H9 (cell line): ENCODE measurements at regions not wholly inside any gene's neighbourhood (a gene's known extent, or its start where the extent isn't known, plus 50 kb on each side); places are given as distances from the start of the nearest gene placed in this dataset.

Experiments
- DNase-seq: peaks from one replicate; pipeline ENCODE4 v3.0.0-alpha.2; 2017
- H2AFZ ChIP-seq: one replicate; pipeline ENCODE4 v1.6.1; 2013; ENCODE audit warnings: mild to moderate bottlenecking, low read length, control low read depth, moderate library complexity
- H2AK5ac ChIP-seq: 2 replicates; pipeline ENCODE4 v1.6.1; 2013; ENCODE audit warnings: low read length, control low read depth, mixed read lengths; ENCODE audit not compliant: insufficient read length
- H2BK120ac ChIP-seq: one replicate; pipeline ENCODE4 v1.6.1; 2013; ENCODE audit warnings: low read depth, mild to moderate bottlenecking, low read length, control low read depth, inconsistent platforms; ENCODE audit not compliant: poor library complexity, severe bottlenecking
- H2BK12ac ChIP-seq: 2 replicates; pipeline ENCODE4 v1.6.1; 2013; ENCODE audit warnings: low read length, control low read depth, mixed read lengths, low read depth; ENCODE audit not compliant: insufficient read length
- H2BK15ac ChIP-seq: 2 replicates; pipeline ENCODE4 v1.6.1; 2013; ENCODE audit warnings: low read depth, low read length, control low read depth
- H2BK20ac ChIP-seq: one replicate; pipeline ENCODE4 v1.6.1; 2013; ENCODE audit warnings: low read depth, mild to moderate bottlenecking, low read length, control low read depth, inconsistent platforms; ENCODE audit not compliant: poor library complexity, severe bottlenecking
- H2BK5ac ChIP-seq: 2 replicates; pipeline ENCODE4 v1.6.1; 2013; ENCODE audit warnings: low read length, control low read depth, mixed read lengths; ENCODE audit not compliant: insufficient read length
- H3K14ac ChIP-seq: 2 replicates; pipeline ENCODE4 v1.6.1; 2013; ENCODE audit warnings: low read length, control low read depth; ENCODE audit not compliant: insufficient read depth
- H3K18ac ChIP-seq: 2 replicates; pipeline ENCODE4 v1.6.1; 2013; ENCODE audit warnings: low read depth, mild to moderate bottlenecking, mixed read lengths, low read length, control low read depth; ENCODE audit not compliant: insufficient read length
- H3K23ac ChIP-seq: 2 replicates; pipeline ENCODE4 v1.6.1; 2013; ENCODE audit warnings: low read length, control low read depth, mixed read lengths, low read depth; ENCODE audit not compliant: insufficient read length
- H3K23me2 ChIP-seq: 2 replicates; pipeline ENCODE4 v1.6.1; 2013; ENCODE audit warnings: low read depth, mild to moderate bottlenecking, mixed read lengths, low read length, control low read depth; ENCODE audit not compliant: insufficient read length, poor library complexity, severe bottlenecking
- H3K27ac ChIP-seq: 2 replicates; pipeline ENCODE4 v1.5.1; 2013; ENCODE audit warnings: low read length, control low read depth, mixed read lengths, low read depth; ENCODE audit not compliant: insufficient read length
- H3K27me3 ChIP-seq: 2 replicates; pipeline ENCODE4 v1.6.1; 2013; ENCODE audit warnings: low read length, control low read depth, inconsistent platforms; ENCODE audit not compliant: insufficient read depth
- H3K4ac ChIP-seq: 2 replicates; pipeline ENCODE4 v1.6.1; 2013; ENCODE audit warnings: low read depth, mild to moderate bottlenecking, control low read depth, inconsistent platforms, low read length, moderate library complexity
- H3K4me1 ChIP-seq: 2 replicates; pipeline ENCODE4 v1.6.1; 2013; ENCODE audit warnings: low read length, control low read depth, inconsistent platforms; ENCODE audit not compliant: insufficient read depth
- H3K4me2 ChIP-seq: 2 replicates; pipeline ENCODE4 v1.6.1; 2013; ENCODE audit warnings: low read length, control low read depth, mixed read lengths; ENCODE audit not compliant: insufficient read length, insufficient read depth
- H3K56ac ChIP-seq: 2 replicates; pipeline ENCODE4 v1.6.1; 2013; ENCODE audit warnings: low read depth, mild to moderate bottlenecking, mixed read lengths, low read length, control low read depth; ENCODE audit not compliant: insufficient read length
- H3K79me1 ChIP-seq: 2 replicates; pipeline ENCODE4 v1.6.1; 2013; ENCODE audit warnings: low read depth, mild to moderate bottlenecking, moderate library complexity, low read length, control low read depth, inconsistent platforms; ENCODE audit not compliant: insufficient read depth, poor library complexity, severe bottlenecking
- H3K79me2 ChIP-seq: 2 replicates; pipeline ENCODE4 v1.6.1; 2013; ENCODE audit warnings: low read length, control low read depth, inconsistent platforms; ENCODE audit not compliant: insufficient read depth
- H3K9ac ChIP-seq: 2 replicates; pipeline ENCODE4 v1.6.1; 2013; ENCODE audit warnings: low read length, control low read depth, mixed read lengths; ENCODE audit not compliant: insufficient read length; ENCODE audit errors: extremely low read depth
- H3K9me3 ChIP-seq: one replicate; pipeline ENCODE4 v1.6.1; 2013; ENCODE audit warnings: low read depth, low read length, inconsistent platforms; ENCODE audit not compliant: control insufficient read depth
- H3T11ph ChIP-seq: one replicate; pipeline ENCODE4 v1.6.1; 2013; ENCODE audit warnings: mild to moderate bottlenecking, low read length, control low read depth, inconsistent platforms
- H4K20me1 ChIP-seq: one replicate; pipeline ENCODE4 v1.6.1; 2013; ENCODE audit not compliant: control insufficient read depth, insufficient read length, insufficient read depth
- H4K5ac ChIP-seq: 2 replicates; pipeline ENCODE4 v1.6.1; 2013; ENCODE audit warnings: low read depth, mild to moderate bottlenecking, mixed read lengths, low read length, control low read depth; ENCODE audit not compliant: insufficient read length
- H4K8ac ChIP-seq: replicated peaks from 2 replicates; pipeline ENCODE4 v1.6.1; 2013; ENCODE audit warnings: low read length, control low read depth, mixed read lengths, low read depth; ENCODE audit not compliant: insufficient read length
- H4K91ac ChIP-seq: 2 replicates; pipeline ENCODE4 v1.6.1; 2013; ENCODE audit warnings: low read depth, mild to moderate bottlenecking, moderate library complexity, mixed read lengths, low read length, control low read depth; ENCODE audit not compliant: insufficient read length
- H3K27ac Mint-ChIP-seq, 3 experiments: 2 replicates in 2 of 3; 3 replicates in 1 of 3; pipeline ENCODE4 v1.8.0; 2020 to 2021; ENCODE audit warnings: mixed read lengths in 3 of 3, mild to moderate bottlenecking in 1 of 3, moderate library complexity in 1 of 3
- H3K27me3 Mint-ChIP-seq: 2 replicates; pipeline ENCODE4 v1.8.0; 2021; ENCODE audit warnings: low read depth, mild to moderate bottlenecking, moderate library complexity, mixed read lengths
- H3K36me3 Mint-ChIP-seq, 3 experiments: 2 replicates in 2 of 3; 3 replicates in 1 of 3; pipeline ENCODE4 v1.8.0; 2020 to 2021; ENCODE audit warnings: low read depth in 3 of 3, mixed read lengths in 3 of 3; ENCODE audit not compliant: insufficient read depth in 1 of 3
- H3K4me1 Mint-ChIP-seq, 2 experiments: 2 replicates each; pipeline ENCODE4 v1.8.0; 2020; ENCODE audit warnings: mixed read lengths in 2 of 2
- H3K4me3 Mint-ChIP-seq, 2 experiments: 2 replicates in 1 of 2; 3 replicates in 1 of 2; pipeline ENCODE4 v1.8.0; 2020 to 2021; ENCODE audit warnings: mild to moderate bottlenecking in 2 of 2, mixed read lengths in 2 of 2, moderate library complexity in 1 of 2
- H3K9me3 Mint-ChIP-seq, 2 experiments: 2 replicates in 1 of 2; 3 replicates in 1 of 2; pipeline ENCODE4 v1.8.0; 2020; ENCODE audit warnings: mild to moderate bottlenecking in 2 of 2, mixed read lengths in 2 of 2, moderate library complexity in 1 of 2
- WGBS: extraction: QIAGEN DNeasy Blood & Tissue Kit; methylation state at CpG from one replicate; pipeline ENCODE4 v1.1.7; 2013; ENCODE audit warnings: missing lambda C conversion rate, low lambda C conversion rate, mixed read lengths; ENCODE audit not compliant: insufficient read length; ENCODE audit errors: extremely low coverage; 5-methylcytosine and 5-hydroxymethylcytosine counted together
- TF ChIP-seq, protein P1 (sequence below): fragments of 200-600 bp; sonication (generic); conservative IDR thresholded peaks from 3 replicates; pipeline ENCODE4 v1.8.0; 2021; ENCODE audit warnings: antibody characterized with exemption, mild to moderate bottlenecking

DNA sequence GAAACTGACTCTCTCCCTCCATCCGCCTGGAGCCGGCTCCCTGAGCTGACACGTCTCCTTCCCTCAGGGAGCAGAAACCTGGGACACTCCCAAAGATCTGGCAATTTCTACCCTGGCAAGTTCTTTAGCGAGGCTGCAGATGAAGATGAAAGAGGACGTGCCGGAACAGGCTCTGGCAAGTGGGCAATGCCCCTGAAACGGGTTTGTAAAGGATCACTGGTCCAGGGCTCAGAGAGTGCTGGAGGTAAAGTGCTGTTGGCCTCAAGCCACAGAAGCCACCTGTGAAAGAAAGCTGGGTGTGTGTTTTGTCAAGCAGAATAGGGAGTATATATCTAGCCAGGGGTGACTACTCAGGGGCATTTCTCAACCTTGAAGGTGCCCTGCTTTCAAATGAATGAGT is 131.4 kb upstream of the ATP6AP2 start:
- Histone ChIP-seq H3K23me2 (peaks cover 2% of the 10 kb centered on the region), H2BK5ac (no peak overlapping the region), H3K4me2 (no peak overlapping the region), H3K23ac (no peak overlapping the region), H3K27ac (no peak overlapping the region), H3K4me1 (no peaks in the 10 kb centered on the region), H2AK5ac (no peak overlapping the region), H3K9me3 (no peaks in the 10 kb centered on the region), H3K27me3 (no peaks in the 10 kb centered on the region), H3K79me2 (no peaks in the 10 kb centered on the region), H4K5ac (no peak overlapping the region), H3K79me1 (no peaks in the 10 kb centered on the region), H2BK20ac (no peak overlapping the region), H3K14ac (no peak overlapping the region), H3K9ac (no peak overlapping the region), H4K91ac (no peak overlapping the region), H3K56ac (no peak overlapping the region), H4K8ac (no peak overlapping the region), H3K18ac (no peak overlapping the region), H2BK12ac (no peak overlapping the region), H2BK15ac (no peak overlapping the region), H3T11ph (no peak overlapping the region), H3K4ac (no peak overlapping the region), H2BK120ac (no peak overlapping the region), H4K20me1 (no peaks in the 10 kb centered on the region), H2AFZ (no peak overlapping the region)
- TF ChIP-seq, protein P1, sequence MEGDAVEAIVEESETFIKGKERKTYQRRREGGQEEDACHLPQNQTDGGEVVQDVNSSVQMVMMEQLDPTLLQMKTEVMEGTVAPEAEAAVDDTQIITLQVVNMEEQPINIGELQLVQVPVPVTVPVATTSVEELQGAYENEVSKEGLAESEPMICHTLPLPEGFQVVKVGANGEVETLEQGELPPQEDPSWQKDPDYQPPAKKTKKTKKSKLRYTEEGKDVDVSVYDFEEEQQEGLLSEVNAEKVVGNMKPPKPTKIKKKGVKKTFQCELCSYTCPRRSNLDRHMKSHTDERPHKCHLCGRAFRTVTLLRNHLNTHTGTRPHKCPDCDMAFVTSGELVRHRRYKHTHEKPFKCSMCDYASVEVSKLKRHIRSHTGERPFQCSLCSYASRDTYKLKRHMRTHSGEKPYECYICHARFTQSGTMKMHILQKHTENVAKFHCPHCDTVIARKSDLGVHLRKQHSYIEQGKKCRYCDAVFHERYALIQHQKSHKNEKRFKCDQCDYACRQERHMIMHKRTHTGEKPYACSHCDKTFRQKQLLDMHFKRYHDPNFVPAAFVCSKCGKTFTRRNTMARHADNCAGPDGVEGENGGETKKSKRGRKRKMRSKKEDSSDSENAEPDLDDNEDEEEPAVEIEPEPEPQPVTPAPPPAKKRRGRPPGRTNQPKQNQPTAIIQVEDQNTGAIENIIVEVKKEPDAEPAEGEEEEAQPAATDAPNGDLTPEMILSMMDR = no peak
- H3K4me3 Mint-ChIP-seq = no peak overlapping the region
- DNase-seq = no peak
- H3K9me3 Mint-ChIP-seq = peaks cover 76 to 85% of the 10 kb centered on the region in 2 experiments
- WGBS = no CpG with 5 or more reads among the region's 7 CpGs
- H3K27me3 Mint-ChIP-seq = no peaks in the 10 kb centered on the region; the same call in 1 of the 2 replicates
- peaks cover 0 to 5% (median 5%) of the 10 kb centered on the region in 3 experiments for H3K36me3 Mint-ChIP-seq
- H3K4me1 Mint-ChIP-seq = peaks cover 0 to 8% of the 10 kb centered on the region in 2 experiments; a peak in 3 of 4 replicates
- H3K27ac Mint-ChIP-seq = no peak overlapping the region
